GM03348 (cell line): ENCODE measurements at regions not wholly inside any gene's neighbourhood (a gene's known extent, or its start where the extent isn't known, plus 50 kb on each side); places are given as distances from the start of the nearest gene placed in this dataset.

Source experiments
- DNase-seq: peaks from one replicate; pipeline ENCODE4 v3.0.0; 2012; ENCODE audit warnings: low spot score

DNA sequence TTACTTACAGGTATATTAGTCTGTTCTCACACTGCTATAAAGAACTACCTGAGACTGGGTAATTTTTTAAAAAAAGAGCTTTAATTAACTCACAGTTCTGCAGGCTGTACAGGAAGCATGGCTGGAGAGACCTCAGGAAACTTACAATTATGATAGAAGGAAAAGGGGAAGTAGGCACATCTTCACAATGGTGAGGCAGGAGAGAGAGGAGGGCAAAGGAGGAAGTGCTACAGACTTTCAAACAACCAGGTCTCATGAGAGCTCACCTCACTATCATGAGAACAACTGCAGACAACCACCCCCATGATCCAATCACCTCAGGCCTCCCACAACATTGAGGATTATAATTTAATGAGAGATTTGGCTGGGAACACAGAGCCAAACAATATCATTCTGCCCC is 511.7 kb downstream of the SLITRK6 start:
- DNase-seq: no peak

DNA sequence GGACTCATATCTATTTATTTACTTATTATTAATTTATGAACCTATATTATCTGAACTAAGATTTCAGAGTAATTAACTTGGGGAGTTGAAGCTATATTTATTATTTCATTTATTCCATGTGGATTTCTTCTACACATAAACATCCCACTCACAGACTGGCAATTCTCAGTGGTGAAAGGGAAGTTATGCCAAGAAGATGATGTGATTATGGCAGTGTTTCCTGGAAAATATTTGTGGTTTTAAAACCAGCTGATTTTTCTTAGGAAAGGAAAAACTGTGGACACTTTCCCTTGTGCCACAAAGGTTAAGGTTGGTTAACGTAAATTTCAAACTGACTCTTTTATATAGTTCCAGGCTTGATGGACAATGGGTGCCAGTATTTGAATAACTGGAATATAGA is 513.1 kb downstream of the SLITRK6 start:
- DNase-seq: no peak

DNA sequence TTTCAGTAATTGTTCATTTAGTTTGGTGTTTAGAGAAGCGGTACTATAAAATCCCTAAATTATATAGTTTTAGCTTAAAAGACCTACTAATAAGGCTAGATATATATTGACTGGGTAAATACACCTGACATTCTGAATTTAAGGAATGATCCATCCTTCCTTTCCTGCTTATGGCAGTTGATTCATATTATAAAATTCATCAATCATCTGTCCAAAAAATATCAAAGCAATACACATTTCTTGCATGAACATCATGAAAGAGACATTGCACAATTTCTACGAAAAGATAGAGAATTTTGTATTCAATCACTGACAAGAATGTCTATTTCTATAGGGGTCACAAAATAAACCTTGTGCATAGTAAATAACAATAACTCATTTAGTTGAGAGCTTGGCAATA is 514.9 kb downstream of the SLITRK6 start:
- DNase-seq: no peak

DNA sequence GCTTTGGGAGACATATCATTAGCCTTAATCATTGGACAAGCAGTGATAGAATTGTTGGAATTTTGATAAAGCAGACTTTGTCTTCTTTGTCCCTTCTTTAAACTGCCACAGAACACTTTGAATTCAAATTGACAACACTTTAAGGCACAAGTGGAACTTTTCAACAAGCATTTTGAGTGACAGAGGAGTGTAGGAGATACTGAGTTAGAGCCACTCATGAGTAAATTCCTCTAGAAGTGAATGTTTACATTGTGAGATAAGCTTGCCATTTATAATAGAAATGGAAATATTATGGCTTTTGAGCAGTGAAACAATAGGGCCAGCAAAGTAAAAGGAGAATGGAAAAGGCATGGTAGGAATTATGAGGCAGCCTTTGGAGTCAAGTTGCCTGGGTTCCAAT is 515.8 kb downstream of the SLITRK6 start:
- DNase-seq: no peak

DNA sequence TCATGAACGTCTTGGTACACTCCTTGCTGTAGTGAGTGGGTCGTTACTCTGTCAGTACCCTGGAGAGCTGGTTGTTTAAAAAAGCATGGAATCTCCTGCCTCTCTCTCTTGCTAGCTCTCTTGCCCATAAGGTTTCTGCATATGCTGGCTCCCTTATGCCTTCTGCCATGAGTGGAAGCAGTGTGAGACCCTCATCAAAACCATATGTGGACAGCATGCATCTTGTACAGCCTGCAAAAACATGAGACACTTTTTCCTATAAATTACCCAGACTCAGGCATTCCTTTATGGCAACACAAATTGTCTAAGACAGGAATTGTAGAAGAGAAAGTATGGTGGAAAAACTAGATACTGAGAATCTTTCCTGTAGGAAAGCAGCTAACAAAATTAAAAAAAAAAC is 516.3 kb downstream of the SLITRK6 start:
- DNase-seq: no peak

DNA sequence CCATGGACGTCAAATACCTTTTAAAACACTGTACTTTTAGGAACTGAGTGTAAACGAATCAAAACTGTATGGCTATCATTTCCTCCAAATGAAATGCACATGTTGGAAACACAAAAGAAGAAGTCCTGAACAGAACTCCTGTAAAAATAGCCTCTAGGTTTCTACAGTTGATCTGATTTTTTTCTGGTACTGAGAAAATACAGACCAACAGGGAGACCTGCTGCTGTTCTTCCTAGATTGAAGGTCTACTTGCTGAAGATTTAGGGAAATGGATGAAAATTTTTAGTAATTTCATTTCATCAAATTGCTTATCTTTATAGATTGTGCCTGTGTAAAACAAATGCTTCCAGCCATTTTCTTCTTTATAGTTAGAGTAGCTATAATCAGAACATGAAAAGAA is 520.4 kb downstream of the SLITRK6 start:
- no peak for DNase-seq

DNA sequence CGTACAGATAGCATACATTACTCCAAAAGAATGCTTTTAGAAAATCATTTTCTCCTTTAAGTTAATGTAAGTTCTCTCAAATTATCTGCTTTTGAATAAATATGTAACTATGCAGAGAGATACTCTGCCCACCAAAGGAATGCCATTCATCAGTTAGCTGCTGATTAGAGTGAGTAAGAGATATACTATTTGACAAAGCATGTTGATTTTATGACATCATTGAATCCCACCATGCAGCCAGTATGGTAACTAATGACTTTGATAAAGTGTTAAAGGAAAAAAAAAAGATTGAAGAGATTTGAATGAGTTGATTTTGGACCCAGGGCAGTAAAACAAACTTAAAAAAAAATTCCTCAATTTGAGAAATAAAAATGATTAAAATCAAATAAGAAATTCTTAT is 521.5 kb downstream of the SLITRK6 start:
- no peak for DNase-seq

DNA sequence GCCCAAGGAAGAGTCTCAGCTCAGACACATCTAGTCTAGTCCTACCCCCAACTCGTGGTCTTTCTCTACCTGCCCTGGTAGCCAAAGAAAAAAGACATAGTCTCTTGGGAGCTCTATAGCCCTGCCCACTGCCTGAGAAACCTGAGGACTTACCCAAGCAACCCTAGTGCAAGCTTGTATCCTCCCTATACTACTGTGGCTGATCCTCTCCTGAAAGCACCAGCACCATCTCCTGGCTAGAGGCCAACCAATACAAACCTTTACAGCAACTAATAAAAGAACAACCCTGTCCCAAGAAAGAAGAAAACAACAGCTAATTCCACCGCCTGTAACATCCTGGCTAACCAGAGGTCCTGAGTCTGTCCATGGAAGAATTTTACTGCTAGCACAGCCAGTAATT is 532.4 kb downstream of the SLITRK6 start:
- DNase-seq: no peak

DNA sequence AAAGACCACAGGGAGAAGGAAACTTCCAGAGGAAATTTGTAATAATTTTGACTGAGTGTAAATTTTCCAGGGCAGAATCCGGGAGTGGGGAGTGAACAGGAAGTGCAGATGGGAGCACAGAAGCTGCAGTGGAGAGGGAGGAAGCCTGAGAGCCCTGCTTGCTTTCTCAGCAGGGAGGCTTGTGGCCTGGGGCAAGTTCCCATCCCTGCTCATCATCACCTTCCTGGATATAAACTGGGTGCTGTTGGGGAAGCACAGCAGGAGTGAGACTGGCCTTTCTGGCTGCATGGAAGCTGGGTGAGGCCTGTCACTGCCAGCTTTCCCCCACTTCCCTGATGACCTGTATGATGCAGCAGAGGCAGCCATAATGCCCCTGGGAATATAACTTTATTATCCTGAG is 532.9 kb downstream of the SLITRK6 start:
- no peak for DNase-seq

DNA sequence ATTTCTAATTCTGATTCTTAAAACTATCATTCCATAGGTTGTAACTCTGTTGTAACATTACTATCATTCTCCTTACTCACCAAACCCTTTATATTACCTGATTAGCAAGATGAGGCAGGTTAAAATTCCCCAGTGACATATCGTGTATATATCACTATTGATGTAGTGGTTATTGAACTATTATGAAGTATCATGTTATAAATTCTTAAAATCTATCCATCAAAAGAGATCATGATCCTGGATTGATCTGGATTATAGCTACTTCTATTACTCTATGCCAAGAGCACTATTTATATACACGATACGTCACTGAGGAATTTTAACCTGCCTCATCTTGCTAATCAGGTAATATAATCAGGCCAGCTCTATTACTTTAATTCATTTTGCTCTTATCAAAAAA is 533.9 kb downstream of the SLITRK6 start:
- no peak for DNase-seq

DNA sequence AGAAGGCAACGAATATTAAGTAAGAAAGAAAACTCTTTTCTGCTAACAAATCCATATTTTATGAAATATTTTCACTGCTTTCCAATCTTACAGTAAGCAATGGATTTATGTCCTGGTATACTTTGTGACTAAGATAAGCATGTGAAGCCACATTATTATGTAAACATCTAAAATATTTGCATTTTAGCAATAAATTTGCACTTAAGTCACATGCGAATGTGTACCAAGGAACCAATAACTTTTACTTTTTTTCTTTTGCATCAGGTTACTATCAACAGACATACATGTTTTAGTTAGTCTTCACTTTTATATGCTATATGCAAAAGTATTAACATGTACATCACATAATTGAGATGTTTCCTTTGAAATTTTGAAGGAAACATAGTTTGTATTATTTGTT is 536.7 kb downstream of the SLITRK6 start:
- no peak for DNase-seq

DNA sequence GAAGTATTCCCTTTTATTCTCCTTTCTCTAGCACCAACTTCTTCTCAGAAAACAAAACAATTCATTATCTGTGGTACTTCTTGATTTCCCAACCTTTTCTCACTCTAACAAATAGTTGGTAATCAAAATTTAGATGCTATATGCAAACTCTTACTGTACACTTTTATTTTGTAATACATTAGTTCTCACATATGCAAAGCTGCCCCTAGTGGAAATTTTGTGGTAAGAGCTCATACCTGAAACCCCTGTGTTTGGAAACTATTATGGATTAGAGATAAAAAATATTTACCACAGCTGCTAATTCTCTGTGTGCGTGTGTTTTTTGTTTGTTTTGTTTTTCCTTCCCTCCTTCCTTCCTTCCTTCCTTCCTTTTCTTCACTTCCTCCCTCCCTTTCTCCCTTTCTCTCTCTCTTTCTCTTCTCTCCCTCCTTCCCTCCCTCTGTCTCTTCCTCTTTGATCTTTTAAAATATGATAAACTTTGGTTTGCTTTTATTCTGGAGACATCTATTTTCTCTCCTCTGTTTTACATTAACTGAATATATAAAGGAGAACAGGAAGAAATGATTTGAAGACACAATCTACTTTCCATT is 537.4 kb downstream of the SLITRK6 start:
- no peak for DNase-seq

DNA sequence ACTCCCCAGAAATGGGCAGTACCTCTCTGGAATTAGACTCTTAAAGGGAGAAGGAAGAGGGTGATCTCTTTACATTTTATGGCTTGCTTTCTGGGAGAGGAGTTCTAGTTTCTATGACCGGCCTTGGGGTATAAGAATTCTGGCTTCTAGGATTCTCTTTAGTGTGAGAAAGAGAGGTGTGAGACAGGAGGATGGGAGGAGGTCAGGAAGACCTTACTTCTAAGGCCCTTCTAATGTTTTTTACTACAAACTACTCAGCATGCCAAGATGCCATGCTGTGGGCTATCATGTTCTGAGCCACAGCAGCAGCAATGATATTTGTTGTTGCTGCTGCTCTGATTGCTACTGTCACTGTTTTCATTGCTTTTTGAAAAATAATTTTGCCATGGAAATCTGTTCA is 538.3 kb downstream of the SLITRK6 start:
- no peak for DNase-seq

DNA sequence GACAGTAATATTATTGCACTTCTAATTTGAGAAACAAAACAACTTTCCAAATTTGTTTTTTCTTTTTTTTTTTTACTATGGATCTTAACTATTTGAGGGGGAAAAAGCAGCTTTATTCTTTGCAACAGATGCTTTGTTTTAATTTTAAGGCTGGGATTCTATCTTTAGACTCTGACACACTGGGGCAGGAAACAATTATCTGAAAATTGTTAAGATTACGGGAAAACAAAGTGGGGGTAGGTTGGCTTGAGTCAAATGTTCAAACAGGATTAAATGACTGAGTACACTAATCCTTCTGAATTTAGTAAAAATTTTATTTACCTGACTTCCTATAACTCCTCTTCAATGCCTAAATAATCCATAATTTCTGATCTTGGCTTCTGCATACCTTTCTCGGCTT is 543.2 kb downstream of the SLITRK6 start:
- no peak for DNase-seq

DNA sequence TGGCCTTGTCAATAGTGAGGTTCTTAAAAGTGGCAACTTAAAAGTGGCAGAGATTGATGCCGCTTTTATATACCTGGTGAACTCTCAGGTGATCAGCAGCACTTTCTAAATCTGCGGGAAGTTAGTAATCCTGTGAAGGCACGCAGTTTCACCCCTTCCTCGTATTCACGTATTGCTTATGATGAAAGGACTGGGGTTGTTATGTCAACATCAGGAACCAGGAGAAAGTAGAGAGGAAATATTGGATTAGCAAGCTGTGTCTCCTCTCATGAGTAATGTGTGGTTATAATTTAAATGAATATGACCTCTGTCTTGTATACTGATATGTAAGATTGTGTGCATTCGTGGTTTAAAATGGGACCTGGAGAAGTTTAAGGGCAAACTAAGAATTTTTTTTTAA is 544.6 kb downstream of the SLITRK6 start:
- DNase-seq: no peak

DNA sequence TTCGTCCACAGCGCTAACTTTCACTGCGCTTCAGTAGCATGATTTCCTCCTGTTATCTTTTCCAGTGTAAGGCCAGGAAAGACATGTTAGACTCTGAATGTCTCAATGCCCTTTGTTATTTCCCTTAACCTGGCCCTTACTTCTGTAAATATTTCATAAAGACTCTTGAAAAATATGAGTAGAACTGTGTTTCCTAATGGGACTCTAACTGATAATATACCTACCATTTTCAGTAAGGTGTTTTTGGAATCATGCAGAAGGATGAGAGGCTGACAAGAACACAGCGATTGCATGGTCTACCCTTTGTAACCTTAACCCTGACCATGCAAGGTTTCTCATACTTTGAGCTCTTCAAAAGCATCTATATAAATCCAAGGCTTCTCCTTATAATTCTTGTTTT is 550.1 kb downstream of the SLITRK6 start:
- DNase-seq: no peak

DNA sequence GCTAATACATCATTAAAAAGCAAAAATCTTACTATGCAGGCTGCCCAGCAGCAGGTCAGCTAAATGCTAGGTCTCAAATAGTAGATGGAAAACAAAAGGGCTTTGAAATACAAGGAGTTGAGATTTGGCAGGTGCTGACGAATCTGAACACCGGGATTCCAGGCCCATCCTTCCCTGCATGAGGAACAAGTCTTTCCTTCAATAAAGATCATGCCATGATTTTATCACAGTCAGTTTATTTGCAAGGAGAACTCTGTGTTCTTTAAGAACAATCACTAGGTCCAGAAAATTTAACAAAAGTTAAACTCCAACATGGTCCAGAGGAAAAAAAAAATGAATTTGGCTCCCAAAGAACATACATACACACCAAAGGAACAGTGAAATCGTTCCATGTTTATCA is 551.4 kb downstream of the SLITRK6 start:
- no peak for DNase-seq

DNA sequence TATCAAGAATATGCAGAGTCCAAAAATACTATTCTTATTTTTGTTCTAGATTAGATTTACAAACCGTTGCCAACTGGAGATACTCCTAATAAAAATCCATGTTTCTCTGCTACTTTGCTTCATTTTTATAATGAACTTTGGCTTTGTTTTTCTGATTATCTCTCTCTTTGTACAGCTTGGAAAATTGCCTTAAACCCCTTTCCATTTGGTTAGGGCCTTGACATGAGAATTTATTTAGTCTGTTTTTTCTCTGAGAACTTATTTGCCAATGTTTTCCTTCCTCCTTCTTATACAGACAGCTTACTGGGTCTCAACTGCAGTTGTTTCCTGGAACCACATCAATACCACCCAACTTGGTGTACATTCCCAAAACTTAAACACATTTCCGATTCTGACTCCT is 555.4 kb downstream of the SLITRK6 start:
- no peak for DNase-seq

DNA sequence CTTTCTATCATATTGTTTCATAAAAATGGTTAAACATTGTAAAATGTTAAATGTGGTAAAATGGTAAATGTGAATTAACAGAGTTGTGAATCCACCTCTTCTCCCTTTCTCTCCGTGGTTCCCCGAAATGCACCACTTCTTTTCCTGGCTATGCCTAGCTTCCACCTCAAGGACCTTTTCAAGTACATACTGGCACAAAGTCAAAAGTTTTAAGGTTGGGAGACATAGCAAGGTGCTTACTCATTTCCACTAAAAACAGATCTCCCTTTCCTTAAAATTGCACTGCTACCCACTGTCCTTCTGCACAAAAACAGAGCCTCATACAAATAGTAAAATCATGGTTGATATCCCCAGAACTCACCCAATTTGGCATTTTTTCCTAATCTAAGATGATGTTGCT is 558.2 kb downstream of the SLITRK6 start:
- DNase-seq: no peak

DNA sequence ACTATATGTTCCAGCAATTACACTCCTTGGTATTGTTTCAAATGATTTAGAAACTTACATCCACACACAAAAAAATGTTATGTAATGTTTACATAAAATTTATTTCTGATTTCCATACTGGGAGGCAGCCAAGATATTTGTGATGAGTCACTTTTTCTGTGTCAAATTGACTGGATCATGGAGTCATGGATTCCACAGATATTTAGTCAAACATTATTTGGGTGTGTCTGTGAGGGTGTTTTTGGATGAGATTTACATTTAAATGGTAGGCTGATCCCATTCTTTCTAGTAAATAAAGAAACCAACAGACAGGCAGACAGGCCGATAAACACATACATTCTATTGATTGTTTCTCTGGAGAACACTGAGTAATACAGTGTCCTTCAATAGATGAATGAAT is 562.8 kb downstream of the SLITRK6 start:
- DNase-seq: no peak

DNA sequence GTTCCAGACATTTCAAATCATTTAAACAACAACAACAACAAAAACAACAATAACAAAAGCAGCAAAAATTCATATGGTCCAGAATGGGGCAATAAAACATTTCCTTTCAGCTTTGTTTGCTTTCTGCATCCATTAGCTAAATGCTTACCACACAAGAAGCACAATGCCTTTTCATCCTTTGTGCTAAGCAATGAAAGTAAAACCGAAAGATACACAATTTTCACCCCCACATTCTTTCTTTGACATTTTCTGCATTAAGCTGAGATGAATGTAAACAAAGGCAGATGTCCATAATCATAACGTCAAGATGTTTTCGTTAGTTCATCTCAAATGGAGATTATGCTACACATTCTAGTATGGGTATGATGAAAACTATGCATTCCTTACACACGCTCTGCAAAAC is 568.5 kb downstream of the SLITRK6 start:
- no peak for DNase-seq

DNA sequence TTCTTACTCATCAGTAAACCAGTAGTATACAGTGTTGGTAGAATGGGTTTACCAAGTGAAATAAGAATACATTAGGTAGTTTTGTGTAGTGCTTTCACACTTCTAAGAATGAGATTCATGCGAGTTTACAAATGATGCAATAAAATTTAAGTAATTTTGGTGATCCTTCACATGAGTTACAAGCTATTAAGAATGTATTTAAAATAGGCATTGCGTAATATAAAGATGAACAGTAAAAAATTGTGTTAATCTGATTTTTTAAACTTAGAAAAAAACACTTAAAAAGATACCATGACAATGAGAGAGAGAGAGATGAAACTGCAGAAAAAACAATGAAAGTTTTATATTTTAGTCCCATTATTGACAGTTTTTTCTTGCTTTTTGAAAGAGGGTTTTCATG is 570.5 kb downstream of the SLITRK6 start:
- DNase-seq: no peak

DNA sequence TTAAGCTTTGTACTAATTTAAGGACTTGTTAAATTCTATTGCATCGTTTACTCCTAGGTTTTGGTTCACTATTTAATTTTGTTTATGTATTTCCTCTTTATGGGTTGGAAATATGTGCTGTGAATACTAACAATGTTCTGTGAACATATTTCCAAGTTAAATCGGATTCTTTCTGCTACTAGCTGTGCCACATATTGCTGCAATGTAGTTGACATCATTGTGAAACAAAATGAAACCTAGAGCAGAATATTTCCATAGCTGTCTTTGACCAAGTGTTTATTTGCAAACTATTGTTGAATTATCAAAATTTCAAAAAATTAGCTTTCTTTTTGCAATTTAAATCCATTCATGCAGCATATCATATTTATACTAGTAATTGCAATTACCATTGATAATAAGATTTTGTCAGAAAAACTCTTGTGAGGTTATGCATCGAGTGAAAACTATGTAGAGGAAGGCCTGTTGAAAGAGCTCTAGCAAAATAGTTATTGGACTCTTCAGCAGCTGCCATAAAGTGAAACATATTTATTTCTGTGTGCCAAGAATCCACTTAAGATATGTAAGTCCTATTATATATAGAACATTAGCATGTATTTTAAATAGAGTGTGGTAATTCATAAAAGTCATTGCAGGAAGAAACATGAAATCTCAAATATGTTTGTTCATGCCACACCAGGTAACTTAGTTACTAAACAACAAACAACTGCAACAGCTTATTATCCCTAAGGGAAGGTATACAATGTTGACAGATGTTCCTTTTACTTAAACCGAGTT is 575.1 kb downstream of the SLITRK6 start:
- no peak for DNase-seq

DNA sequence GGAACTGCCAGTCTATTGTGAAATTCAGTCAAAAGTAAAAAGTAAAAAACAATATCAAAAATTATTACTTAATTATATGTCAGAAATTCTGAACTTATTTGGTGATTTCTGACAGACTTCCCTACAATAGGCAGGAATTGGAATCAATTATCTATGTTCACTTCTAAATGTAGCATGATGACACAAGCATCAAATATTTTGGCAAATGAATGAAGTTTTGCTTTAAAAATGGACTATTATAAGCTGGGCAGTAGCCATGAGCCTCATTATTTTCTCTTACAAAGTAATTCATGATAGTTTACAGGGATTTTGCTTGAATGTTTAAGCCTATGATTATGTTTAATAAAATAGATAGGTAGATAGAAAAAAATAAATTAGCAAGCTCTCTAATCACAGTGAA is 582.6 kb downstream of the SLITRK6 start:
- no peak for DNase-seq
